ENCODE measurements at regions not wholly inside any gene's neighbourhood (a gene's known extent, or its start where the extent isn't known, plus 50 kb on each side); places are given as distances from the start of the nearest gene placed in this dataset.
"Not testable (repeated sequence)": the region's sequence is repeated elsewhere in the genome, so short reads cannot be mapped to it uniquely, and the experiment has no call there.

DNA sequence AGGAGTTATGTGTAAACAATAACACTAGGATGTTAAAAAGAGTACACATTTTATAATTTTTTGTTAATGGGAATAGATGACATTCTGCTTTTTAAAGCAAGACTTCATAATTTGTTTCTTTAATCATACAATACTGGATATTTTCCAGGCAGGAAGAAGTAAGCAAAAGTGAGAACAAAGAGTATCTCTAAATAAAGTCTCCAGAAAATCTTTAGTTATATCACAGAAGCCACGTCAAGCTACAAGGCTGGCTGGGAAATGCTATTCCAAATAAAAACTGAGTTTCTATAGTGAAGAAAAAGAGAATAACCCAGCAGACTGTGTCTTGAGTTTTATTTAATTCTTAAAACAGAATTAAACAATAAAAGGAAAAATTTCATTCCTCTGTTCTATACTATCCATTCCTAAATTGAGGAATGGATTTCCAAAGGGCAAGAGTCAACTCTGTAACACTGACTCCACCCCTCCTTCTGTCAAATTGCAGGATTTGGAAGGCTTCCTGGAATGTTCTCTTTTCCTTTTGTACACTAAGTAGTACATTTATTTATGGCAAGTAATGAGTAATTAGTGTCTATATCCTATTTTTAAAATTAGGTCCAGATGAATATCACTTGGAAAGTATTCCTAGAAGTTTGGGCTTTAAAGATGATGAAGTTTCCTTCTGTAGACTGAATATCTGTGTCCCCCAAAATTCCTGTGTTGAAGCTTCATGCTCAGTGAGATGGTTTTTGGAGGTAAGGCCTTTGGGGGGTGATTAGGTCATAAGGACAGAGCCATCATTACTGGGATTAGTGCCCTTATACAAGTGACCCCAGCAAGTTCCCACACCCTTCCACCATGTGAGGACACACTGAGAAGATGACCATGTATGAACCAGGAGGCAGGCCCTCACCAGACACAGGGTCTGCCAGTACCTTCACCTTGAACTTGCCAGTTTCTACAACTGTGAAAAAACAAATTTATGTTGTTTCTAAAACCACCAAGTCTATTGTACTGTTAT, 290.9 kb downstream of the CRPPA start:
- DNase-seq = no peak

DNA sequence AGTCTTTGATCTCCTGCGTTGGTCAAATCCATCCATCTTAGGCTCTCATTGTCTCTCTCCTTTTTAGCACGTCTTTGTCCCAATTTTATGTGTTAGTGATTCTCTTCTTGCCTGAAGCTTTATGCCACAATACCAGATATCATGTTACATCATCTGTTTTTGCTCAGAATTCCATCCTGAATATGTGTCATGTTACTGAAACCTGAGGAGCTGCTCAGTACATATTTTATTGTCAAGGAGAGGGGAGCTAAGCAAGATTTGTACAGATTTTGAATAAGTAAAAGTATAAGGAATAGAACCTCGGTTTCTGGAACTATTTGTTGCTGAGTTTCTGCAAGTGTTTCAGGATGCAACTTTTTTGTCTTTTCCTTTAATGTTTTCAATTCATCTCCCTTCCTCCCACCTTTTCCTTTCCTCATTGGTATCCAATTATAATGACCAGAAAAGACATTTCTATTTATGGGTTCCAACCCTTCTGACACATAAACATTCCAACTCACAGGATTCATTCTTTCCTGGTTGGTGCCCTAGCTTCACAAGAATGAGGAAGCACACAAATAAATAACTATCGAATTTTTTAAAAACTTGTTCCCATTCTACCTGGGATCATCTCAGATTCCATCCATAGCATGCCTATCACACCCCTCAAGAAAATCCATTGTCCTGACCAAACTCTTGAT, 291.8 kb downstream of the CRPPA start:
- no peak for DNase-seq

DNA sequence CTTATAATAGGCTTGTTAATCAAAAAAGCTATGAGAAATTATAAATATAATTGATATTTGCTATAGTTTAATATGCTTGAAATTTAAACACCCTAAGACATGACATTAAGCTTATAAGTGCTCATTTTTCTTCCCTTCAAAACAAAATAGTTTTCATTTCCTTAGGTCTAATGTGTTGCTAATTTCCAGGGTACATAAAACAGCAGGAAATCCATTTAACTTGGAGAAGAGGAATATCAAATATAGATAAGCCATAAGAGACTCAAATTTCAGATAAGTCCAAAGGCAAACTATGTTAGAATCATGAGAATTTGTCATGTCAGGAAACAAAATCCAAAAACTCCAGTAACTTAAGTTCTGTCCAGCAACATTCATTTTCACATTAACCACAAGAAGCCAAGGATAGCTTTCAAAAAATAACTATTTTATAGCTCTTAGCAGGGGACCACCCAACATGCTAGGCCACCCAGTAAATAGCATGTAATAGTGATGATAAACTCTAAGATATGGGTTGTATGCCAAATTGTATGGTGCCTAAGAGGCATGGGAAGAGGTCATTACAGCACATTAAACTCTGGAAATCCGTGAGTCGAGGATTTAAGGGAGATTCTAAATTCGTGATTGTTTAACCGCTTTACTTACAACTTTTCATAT, 298.1 kb downstream of the CRPPA start:
- DNase-seq = no peak

DNA sequence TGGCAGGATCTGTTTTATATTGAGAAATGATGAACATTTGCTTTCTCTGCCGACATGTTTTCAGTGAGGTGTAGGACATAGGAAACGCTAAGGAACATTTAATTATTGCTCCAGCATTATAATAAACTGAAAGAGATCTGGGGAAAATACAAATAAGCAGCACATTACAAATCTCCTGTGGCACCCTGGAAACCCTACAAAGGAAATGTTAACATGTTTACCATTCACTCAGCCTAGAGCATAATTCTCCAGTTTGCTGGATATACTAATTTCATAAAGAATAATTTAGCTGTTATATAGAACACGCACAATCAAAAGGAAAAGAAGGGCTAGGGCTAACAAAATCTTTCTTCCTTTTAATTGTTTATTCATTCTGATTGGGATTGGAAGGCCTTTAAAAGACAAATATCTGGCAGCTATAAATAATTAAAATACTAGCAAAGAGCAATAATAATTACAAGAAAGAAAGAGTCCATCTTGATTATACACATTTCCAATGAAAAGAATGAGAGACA, 299.4 kb downstream of the CRPPA start:
- no peak for DNase-seq

DNA sequence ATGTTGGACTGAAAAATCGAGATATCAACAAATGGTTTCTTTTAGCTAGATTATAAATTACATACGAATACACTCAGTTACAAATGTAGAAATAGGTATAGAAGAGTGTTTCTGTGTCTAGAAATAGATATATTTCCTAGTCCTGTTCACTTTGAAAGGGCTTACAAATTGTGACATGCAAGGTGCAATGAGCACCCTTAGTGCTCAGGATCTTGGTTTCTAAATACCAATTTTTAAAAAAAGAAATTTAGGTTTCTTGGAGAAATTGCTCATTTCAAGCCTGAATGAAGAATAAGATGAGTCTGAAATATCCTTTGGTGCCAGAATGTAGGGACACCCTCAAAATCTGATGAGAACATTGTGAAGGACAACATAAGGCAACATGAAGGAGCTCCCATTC, 306.0 kb downstream of the CRPPA start:
- no peak for DNase-seq

DNA sequence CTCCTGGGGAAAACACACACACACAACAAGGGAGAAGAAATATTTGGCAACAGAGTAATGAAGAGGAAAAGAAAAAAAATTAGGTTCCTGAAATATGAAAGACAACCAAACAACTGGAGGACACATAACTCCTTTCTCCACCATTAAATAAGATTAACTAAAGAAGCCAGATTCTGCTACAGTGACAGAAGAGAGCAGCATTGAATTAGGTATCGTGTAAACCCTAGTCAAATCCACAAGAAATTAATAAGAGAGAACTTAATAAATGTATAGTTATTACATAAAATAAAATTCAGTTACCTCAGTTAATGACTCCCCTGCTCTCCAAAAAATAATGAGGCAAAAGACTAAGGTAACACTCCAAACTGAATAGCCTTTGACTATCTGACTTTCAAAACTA, 306.7 kb downstream of the CRPPA start:
- no peak for DNase-seq

DNA sequence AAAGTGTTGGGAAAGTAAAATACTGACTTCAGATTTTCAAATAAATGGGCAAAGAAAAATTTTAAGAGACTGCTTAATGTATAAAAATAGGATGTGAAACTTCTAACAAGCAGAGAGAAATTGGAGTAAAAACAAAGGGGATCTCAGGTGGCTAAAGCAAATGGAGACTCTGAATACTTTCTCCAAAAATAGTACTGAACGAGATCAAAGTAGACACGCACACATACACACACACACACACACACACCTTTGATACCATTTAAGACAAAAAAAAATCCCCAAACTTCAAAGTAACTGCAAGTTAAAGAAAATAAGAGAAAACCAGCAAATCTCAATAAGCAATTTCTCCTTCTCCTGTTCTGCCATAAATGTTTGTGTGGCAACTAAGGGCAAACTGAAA, 307.3 kb downstream of the CRPPA start:
- DNase-seq = no peak

DNA sequence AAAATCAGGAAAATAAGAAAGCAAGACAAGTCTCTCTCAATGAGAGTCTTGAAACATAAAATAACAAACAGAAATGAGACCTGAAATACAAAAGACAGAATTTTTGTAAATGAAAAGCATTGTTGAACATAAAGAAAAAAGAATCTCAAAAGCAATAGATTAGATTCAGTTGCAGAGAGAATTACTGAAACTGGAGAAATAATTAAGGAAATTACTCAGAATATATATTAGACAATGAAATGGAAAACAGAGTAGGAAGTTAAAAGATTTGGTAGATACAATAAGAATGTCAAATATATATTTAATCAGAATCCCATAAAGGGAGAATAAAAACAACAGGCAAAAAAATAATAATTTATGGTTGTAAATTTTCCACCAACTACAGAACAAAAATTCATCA, 308.3 kb downstream of the CRPPA start:
- no peak for DNase-seq

DNA sequence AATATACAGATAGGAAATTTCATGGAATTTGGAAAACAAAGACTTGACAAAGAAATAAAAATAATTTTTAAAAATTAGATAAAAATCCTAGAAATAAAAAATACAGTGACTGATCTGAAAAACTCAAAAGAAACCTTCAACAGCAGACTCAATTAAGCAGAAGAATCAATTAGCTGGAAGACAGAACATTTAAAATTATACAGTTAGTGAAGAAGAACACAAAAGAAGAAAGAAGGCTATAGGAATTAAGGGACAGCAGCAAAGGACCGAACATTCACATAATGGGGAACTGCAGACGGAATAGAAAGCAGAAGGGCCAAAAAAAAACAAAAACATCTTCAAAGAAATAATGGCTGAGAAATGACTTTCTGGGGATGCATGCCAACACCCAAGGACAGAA, 314.5 kb downstream of the CRPPA start:
- DNase-seq = no peak

DNA sequence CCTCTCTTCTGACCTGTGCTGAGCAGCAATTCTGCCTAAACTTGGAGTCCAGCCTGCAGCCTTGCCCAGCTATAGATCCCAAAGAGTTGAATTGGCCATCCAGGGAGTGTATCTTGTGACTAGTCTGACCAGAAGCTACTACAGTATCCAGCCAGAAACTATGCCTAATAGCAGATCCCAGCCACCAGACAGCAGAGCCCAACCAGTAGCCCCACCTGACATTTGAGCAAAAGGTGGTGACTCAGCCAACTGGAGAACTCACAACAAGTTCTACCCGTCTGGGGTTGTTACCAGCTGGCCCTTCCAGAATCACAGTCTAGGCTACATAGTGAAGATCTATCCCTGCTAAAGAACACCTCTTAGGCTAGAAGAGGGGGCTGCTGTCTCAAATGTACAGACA, 315.0 kb downstream of the CRPPA start:
- DNase-seq = no peak

DNA sequence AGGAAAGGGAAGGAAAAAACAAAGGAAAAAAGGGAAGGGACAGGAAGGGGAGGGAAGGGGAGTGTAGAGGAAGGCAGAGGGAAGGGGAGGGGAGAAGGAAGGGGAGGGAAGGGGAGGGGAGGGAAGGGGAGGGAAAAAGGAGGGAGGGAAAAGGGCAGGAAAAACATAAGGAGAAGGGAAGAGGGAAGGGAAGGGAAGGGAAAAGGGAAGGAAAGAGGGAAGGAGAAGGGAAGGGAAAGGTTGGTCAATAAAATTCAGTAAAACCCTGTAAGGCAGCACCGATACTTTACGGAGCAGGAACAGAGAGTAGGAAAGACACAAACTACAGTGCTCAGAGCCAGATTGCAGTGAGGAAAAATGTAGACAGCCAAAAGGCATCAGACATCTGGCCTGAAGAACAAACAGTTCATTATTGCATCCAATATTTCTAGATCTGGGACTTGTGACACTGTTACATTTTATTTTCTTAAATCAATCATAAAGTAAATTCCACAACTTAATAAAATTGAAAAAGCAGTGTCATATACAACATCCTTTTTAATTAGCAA, 322.0 kb downstream of the CRPPA start:
- DNase-seq = no peak

DNA sequence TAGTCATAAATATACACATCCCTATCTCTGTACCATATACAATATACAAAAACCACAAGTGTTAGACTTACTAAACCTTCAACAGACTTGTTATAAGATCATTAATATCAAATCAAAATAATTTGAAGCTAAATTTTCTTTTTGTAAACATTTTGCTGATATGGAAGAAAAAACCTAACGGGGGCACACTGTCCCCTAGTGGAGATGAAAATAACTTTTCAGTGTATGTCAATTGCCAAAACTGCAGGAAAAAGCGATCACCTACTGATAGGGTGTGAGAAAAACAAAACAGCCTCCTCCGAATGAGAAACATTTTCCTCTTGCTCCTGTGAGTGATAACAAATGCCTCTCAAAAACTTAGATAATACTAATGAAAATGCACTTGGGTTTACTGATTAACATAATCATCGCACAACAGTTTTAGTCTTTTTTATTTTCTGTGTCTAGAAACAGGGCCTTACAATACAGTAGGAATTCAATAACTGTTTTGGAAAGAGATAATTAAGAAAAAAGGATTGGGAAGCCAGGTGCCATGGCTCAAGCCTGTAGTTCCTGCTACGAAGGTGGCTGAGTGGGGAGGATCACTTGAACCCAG, 322.7 kb downstream of the CRPPA start:
- DNase-seq = no peak

DNA sequence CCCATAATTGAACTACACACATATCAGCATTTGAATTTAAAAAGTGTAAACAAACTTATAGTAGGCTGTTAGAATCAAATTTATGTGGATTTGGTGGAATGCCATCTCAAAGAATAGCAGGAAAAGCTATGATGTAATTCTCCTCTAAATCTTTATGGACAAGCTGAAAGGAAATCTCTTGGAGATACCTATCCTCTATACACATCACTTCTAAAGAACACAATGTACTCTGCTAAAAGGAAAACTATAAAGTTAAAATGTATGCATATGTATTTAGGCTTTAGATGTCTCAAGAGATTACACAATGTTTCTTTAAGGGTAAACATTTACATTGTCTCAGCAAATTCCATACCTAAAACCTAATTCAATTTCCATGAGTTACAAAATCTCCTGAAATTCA, 323.3 kb downstream of the CRPPA start:
- no peak for DNase-seq

DNA sequence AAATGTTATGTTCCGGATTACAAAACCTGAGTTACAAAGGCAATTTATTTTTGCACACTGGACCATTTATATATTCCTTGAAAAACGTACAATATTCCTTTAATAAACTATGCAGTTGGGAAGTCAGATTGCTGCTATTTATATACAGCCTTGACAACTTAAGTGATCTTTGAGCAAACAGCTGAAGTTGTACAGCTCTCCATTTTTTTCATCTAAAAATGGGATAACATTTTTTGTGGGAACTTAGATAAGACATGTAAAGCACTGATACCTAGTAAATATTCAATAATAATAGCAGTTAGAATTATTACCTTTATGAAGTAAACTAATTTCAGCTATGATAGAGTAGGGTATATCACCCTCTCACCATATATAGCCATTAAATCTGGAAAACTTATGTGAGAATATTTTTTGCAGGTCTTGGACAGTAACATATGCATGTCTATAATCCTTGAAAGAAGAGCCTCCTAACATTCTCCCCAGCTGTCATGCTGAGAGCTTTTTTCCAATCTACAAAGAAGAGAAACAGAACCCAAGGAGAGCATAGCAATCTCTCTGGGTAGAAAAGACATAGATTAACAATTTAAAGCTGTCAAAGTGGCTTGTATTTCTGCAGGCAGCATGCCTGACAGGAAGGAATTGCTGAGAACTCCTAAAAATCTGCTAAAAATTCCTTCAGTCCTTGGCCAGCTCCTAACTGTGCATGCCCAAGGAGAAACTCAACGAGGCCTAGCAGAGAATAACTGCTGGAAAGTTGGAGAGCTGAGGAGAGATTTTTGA, 326.0 kb downstream of the CRPPA start:
- DNase-seq = no peak

DNA sequence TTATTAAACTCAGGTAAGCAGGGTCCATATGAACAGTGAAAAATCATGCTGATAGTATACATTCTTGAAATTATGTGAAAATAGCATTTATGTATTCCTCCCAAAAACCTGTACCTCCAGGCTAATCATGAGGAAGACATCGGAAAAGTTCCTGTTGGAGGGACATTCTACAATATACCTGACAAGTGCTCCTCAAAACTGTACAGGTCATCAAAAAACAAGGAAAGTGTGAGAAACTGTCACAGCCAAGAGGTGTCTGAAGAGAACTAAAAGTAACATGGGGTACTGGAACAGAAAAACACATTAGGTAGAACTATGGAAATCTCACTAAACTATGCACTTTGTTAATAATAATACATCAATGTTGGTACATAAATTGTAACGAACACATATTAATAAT, 326.7 kb downstream of the CRPPA start:
- no peak for DNase-seq

DNA sequence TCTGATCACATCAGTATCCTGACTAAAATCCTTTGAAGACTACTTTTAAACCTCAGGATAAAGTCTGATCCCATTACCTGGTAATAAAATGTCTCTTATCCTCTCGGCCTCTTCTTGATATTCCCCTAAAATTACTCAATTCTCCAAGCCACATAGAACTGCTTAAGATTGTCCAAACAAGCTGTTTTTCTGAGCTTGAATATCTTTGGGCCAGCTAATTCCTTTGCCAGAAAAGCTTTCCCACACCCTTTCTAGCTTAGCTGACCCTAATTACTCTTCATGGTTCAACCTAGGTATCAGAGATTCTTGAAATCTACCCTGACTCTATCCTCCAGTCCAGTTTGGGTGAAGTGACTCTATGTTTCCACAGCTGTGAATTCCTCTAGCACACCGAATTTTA, 328.6 kb downstream of the CRPPA start:
- no peak for DNase-seq

DNA sequence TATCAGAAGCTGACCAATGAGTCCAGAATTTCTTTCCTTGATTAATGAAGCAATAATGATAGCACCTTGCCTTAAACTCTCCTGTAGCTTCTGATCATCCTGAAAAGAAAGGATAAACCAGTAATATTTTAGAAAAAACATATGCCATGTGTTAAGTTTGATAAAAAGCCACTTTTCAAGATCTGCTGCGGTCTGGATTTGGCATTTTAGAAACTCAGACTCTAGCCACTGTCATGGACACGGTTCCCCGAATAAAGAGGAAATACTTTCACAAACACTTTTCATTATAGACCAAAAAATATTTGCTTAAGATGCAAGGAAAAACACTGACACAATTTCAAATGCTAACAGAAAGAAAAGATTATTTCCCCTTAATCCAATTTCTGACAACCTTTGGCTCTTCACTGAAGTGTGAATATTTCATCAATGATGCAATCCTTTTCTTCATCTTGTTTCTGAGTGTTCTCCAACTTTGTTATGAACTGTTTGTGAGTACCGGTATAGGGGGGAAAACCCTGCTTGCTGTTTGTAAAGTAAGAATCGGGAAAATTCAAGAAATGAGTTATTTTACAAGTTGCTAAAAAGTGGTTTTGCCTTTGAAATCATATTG, 329.5 kb downstream of the CRPPA start:
- no peak for DNase-seq

DNA sequence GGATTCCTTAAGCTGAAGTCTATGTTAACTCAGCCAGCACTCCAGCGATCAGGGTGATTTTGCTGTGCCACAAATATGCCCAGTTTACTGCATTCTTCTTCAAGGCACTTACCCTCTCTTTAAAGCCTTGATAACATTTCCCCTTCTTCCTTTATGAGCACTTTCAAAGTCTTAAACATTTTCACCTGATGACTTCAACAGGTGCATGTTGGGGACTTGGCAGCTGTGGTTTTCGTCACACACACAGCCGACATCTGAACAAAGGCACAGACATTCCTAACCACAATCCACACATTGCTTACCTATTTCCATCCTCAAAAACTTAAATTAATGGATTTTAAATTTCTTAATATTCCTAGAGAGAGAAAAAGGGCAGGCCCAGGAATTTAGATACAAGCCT, 331.5 kb downstream of the CRPPA start:
- DNase-seq = no peak

DNA sequence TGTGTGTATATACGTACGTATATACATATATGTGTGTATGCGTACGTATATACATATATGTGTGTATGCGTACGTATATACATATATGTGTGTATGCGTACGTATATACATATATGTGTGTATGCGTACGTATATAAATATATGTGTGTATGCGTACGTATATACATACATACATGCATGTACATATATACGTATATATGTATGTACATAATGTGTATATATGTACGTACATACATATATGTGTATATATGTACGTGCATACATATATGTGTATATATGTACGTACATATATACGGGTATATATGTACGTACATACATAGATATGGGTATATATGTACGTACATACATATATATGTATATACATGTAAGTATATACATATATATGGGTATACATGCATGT, 332.1 kb downstream of the CRPPA start:
- no peak for DNase-seq

DNA sequence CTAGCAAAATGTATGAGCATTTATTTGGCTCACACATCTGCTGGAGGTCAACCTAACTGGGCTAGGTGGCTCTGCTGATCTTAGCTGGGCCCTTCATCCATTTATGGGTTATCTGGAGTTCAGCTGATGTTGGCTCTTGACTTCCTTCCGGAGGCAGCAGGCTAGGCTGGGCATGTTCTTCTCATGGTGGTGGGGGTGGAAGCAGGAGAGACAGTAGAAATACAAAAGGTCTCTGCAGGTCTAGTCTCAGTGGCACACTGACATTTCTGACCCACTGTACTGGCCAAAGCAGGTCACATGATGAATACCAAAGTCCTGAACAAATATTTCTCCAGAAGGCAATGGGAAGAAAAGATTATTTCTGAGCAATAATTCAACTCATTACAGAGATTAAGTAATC, 334.6 kb downstream of the CRPPA start:
- no peak for DNase-seq

DNA sequence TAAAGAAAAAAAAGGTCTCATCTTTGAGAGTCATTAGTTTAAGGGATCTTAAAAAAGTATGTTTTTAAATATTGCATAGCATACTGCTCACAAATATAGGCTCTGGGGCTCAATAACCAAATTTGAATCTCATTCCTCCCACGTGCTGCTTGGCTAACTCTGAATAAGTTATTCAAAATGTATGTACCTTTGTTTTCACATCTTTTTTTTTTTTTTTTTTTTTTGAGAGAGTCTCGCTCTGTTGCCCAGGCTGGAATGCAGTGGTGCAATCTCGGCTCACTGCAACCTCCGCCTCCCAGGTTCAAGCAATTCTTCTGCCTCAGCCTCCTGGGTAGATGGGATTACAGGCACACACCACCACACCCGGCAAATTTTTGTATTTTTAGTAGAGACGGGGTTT, 335.6 kb downstream of the CRPPA start:
- not testable (repeated sequence) for DNase-seq

DNA sequence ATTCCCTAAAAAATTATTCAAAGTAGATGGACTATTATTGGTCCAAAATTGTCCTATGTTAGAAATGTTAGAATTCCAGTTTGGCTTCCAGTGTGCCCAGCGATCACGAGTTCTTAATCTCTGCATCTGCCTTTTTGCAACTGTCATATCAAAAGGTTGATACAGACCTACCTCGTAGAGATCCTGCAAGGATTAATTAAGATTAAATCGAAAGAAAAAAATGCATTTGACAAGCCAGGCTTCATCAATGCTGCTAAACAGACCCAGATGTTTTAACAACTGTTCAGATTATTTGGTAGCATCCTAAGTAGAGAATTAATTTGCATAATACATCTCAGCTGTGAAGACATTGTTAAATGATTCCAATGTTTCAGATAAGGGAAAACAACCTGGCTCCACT, 336.5 kb downstream of the CRPPA start:
- DNase-seq = no peak

Data from GDM1 (cell line).